Keratinocyte (primary cell): ENCODE measurements at regions not wholly inside any gene's neighbourhood (a gene's known extent, or its start where the extent isn't known, plus 50 kb on each side); places are given as distances from the start of the nearest gene placed in this dataset.
A peak's percentile ranks its signal among the peaks of the same experiment; 100 is the strongest.

Experiments used
- DNase-seq: peaks from one replicate; pipeline ENCODE4 v3.0.0-alpha.2; 2011; ENCODE audit warnings: low read depth, missing footprints, low spot score
- FAIRE-seq: peaks from 2 replicates; lab custom pipeline; 2011; peaks lifted over from hg19 to GRCh38; lab: Jason Lieb, UNC
- H2AFZ ChIP-seq: 2 replicates; pipeline ENCODE4 v1.6.0; 2012; ENCODE audit warnings: low read length, control low read depth, inconsistent platforms; ENCODE audit not compliant: control insufficient read depth
- H3K27ac ChIP-seq: 2 replicates; pipeline ENCODE4 v1.5.1; 2011; ENCODE audit warnings: low read length; ENCODE audit not compliant: control insufficient read depth, insufficient read depth
- H3K27me3 ChIP-seq: 3 replicates; pipeline ENCODE4 v1.6.0; 2011; ENCODE audit warnings: low read length; ENCODE audit not compliant: control insufficient read depth, insufficient read depth; ENCODE audit errors: extremely low read depth
- H3K36me3 ChIP-seq, 2 experiments: 2 replicates in 1 of 2; 3 replicates in 1 of 2; pipeline ENCODE4 v1.5.1; 2011; ENCODE audit warnings: low read length in 2 of 2, mild to moderate bottlenecking in 1 of 2; ENCODE audit not compliant: control insufficient read depth in 2 of 2, insufficient read depth in 2 of 2; ENCODE audit errors: extremely low read depth in 1 of 2
- H3K4me1 ChIP-seq: 3 replicates; pipeline ENCODE4 v1.5.1; 2011; ENCODE audit warnings: low read length; ENCODE audit not compliant: control insufficient read depth, insufficient read depth; ENCODE audit errors: extremely low read depth
- H3K4me2 ChIP-seq: 3 replicates; pipeline ENCODE4 v1.6.0; 2011; ENCODE audit warnings: low read depth, low read length; ENCODE audit not compliant: control insufficient read depth, insufficient read depth; ENCODE audit errors: extremely low read depth
- H3K4me3 ChIP-seq, 3 experiments: fragments of 200-600 bp in 1 of 3; sonication (generic) in 1 of 3; 2 replicates in 2 of 3; 3 replicates in 1 of 3; pipeline ENCODE4 v1.5.1; 2011 to 2016; ENCODE audit warnings: low read length in 3 of 3, mild to moderate bottlenecking in 3 of 3, control low read depth in 2 of 3, inconsistent platforms in 1 of 3, low read depth in 1 of 3, mixed read lengths in 1 of 3, mixed run types in 1 of 3, moderate library complexity in 1 of 3; ENCODE audit not compliant: control insufficient read depth in 2 of 3, insufficient read depth in 2 of 3; ENCODE audit errors: extremely low read depth in 1 of 3
- H3K79me2 ChIP-seq: 2 replicates; pipeline ENCODE4 v1.6.0; 2012; ENCODE audit warnings: low read length; ENCODE audit not compliant: control insufficient read depth, insufficient read depth
- H3K9ac ChIP-seq: 3 replicates; pipeline ENCODE4 v1.6.0; 2011; ENCODE audit warnings: low read length; ENCODE audit not compliant: control insufficient read depth, insufficient read depth; ENCODE audit errors: extremely low read depth
- H3K9me1 ChIP-seq: 3 replicates; pipeline ENCODE4 v1.6.0; 2011; ENCODE audit warnings: low read length; ENCODE audit not compliant: control insufficient read depth, insufficient read depth; ENCODE audit errors: extremely low read depth
- H3K9me3 ChIP-seq: 2 replicates; pipeline ENCODE4 v1.5.1; 2012; ENCODE audit warnings: low read depth, low read length; ENCODE audit not compliant: control insufficient read depth
- H4K20me1 ChIP-seq: 3 replicates; pipeline ENCODE4 v1.6.0; 2011; ENCODE audit warnings: low read length; ENCODE audit not compliant: control insufficient read depth, insufficient read depth; ENCODE audit errors: extremely low read depth
- CTCF ChIP-seq, 3 experiments: IDR thresholded peaks in 1 of 3; conservative IDR thresholded peaks in 1 of 3; optimal IDR thresholded peaks in 1 of 3; 2 replicates in 2 of 3; 3 replicates in 1 of 3; pipeline versions ENCODE3 to v1.5.1; 2011; ENCODE audit warnings: low read length in 3 of 3, mild to moderate bottlenecking in 3 of 3, moderate library complexity in 2 of 3, control low read depth in 1 of 3, inconsistent platforms in 1 of 3; ENCODE audit not compliant: insufficient read depth in 2 of 3; ENCODE audit errors: extremely low read depth in 1 of 3
- EZH2 ChIP-seq: IDR thresholded peaks from one replicate; pipeline ENCODE4 v1.6.1; 2012; ENCODE audit warnings: inconsistent platforms, mild to moderate bottlenecking, low read length, moderate library complexity
- dilution Hi-C: fragments of 300-500 bp; cut with MboI; formaldehyde crosslinking; loops from one replicate; pipeline ENCODE4 v1.7.0; 2020; ENCODE audit warnings: low sequenced_read_pairs; ENCODE audit not compliant: extremely low pct_ligation_motif_present

GRCh38 chr1:115536279-115536816 lies 105.4 kb upstream of the VANGL1 start:
- TF ChIP-seq CTCF (optimal IDR thresholded peaks at IDR 0.05 in 1 of 3, IDR thresholded peaks at IDR 0.05 in 1 of 3, conservative IDR thresholded peaks at IDR 0.05 in 1 of 3; ENCODE audit: extremely low read depth in 1 of 3, insufficient read depth in 2 of 3, low read length in 3 of 3) (no peak), EZH2 (no peak)
- no peaks in the 10 kb centered on the region for H3K36me3 ChIP-seq
- H3K27ac ChIP-seq: no peak overlapping the region
- no peak overlapping the region for H3K4me3 ChIP-seq
- dilution Hi-C loops: no loop called here
- FAIRE-seq (peak; percentile 49), DNase-seq (no peak)
- no peaks in the 10 kb centered on the region for H3K79me2 ChIP-seq
- no peak overlapping the region for H3K9ac ChIP-seq
- H3K9me3 ChIP-seq: no peaks in the 10 kb centered on the region
- H3K9me1 ChIP-seq: no peaks in the 10 kb centered on the region
- H3K4me1 ChIP-seq: peaks cover 12% of the 10 kb centered on the region
- no peaks in the 10 kb centered on the region for H4K20me1 ChIP-seq
- H3K4me2 ChIP-seq: no peak overlapping the region
- H2AFZ ChIP-seq: peak overlapping the region; percentile 18
- H3K27me3 ChIP-seq: no peaks in the 10 kb centered on the region

- Histone ChIP-seq H3K4me1 (peaks cover 22% of the 10 kb centered on the region), H3K79me2 (no peaks in the 10 kb centered on the region), H3K9me3 (no peaks in the 10 kb centered on the region), H4K20me1 (no peaks in the 10 kb centered on the region), H3K27ac (no peak overlapping the region), H3K36me3 (no peaks in the 10 kb centered on the region), H2AFZ (no peak overlapping the region), H3K27me3 (no peaks in the 10 kb centered on the region), H3K4me2 (no peak overlapping the region), H3K4me3 (no peak overlapping the region), H3K9me1 (no peaks in the 10 kb centered on the region), H3K9ac (no peak overlapping the region)
- no peak for TF ChIP-seq CTCF (optimal IDR thresholded peaks at IDR 0.05 in 1 of 3, IDR thresholded peaks at IDR 0.05 in 1 of 3, conservative IDR thresholded peaks at IDR 0.05 in 1 of 3; ENCODE audit: extremely low read depth in 1 of 3, insufficient read depth in 2 of 3, low read length in 3 of 3)
- no peak for TF ChIP-seq EZH2
- DNase-seq (no peak), FAIRE-seq (no peak)
- dilution Hi-C loops: no loop called here
Measured at GRCh38 chr1:115534106-115534505, 107.7 kb upstream of the VANGL1 start.
